BJ (cell line): ENCODE measurements at regions not wholly inside any gene's neighbourhood (a gene's known extent, or its start where the extent isn't known, plus 50 kb on each side); places are given as distances from the start of the nearest gene placed in this dataset.

Experiments
- CTCF ChIA-PET: fragments of 350-600 bp; formaldehyde crosslinking; extraction: SDS; loops from one replicate; lab custom pipeline; 2021; ENCODE audit warnings: antibody characterized with exemption, inconsistent platforms; lab: Yijun Ruan, JAX
- POLR2A ChIA-PET: fragments of 300-600 bp; sonication (Branson Sonifier 250); formaldehyde crosslinking; extraction: SDS; loops from one replicate; lab custom pipeline; 2021; ENCODE audit warnings: antibody characterized with exemption; lab: Charles Lee
- DNase-seq: peaks from one replicate; pipeline ENCODE4 v3.0.0-alpha.2; 2011; ENCODE audit warnings: low read depth
- H3K27me3 ChIP-seq: 2 replicates; pipeline ENCODE4 v1.6.0; 2011; ENCODE audit warnings: low read length; ENCODE audit not compliant: control insufficient read depth, insufficient read depth
- H3K36me3 ChIP-seq: 2 replicates; pipeline ENCODE4 v1.5.1; 2011; ENCODE audit warnings: low read length; ENCODE audit not compliant: control insufficient read depth, insufficient read depth
- H3K4me3 ChIP-seq: 2 replicates; pipeline ENCODE4 v1.5.1; 2011; ENCODE audit warnings: low read depth, mild to moderate bottlenecking, control low read depth, low read length
- TF ChIP-seq, protein P1 (sequence below): IDR thresholded peaks from 2 replicates; pipeline ENCODE4 v1.5.1; 2011; ENCODE audit warnings: low read depth, mild to moderate bottlenecking, control low read depth, inconsistent platforms, low read length, moderate library complexity; ENCODE audit not compliant: insufficient read depth

GRCh38 chr18:40048253-40048652 is 1906.8 kb upstream of the PIK3C3 start:
- TF ChIP-seq, protein P1, sequence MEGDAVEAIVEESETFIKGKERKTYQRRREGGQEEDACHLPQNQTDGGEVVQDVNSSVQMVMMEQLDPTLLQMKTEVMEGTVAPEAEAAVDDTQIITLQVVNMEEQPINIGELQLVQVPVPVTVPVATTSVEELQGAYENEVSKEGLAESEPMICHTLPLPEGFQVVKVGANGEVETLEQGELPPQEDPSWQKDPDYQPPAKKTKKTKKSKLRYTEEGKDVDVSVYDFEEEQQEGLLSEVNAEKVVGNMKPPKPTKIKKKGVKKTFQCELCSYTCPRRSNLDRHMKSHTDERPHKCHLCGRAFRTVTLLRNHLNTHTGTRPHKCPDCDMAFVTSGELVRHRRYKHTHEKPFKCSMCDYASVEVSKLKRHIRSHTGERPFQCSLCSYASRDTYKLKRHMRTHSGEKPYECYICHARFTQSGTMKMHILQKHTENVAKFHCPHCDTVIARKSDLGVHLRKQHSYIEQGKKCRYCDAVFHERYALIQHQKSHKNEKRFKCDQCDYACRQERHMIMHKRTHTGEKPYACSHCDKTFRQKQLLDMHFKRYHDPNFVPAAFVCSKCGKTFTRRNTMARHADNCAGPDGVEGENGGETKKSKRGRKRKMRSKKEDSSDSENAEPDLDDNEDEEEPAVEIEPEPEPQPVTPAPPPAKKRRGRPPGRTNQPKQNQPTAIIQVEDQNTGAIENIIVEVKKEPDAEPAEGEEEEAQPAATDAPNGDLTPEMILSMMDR: no peak
- ChIA-PET CTCF (no interaction called here), POLR2A (no interaction called here)
- Histone ChIP-seq H3K4me3 (no peak overlapping the region), H3K27me3 (no peaks in the 10 kb centered on the region), H3K36me3 (no peaks in the 10 kb centered on the region)
- DNase-seq: no peak

DNA sequence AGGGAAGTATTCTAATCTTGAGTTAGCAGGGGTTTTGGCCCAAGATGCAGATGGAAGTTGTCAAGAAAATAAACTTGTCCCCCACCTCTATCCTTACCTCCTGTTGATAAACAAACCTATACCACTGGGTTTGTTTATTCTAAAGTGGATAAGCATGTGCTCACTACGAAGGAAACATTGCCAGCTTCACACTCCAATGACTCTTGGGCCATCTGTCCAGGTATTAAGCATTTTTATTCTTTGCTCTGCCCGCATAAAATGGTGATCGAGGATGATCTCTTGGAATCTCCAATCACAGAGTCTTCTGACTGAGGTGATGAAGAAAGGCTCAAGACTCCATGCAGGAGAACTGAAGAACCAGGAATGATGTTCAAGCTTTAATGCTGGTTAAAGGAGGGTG is 1908.4 kb upstream of the PIK3C3 start:
- TF ChIP-seq, protein P1: no peak
- no peak for DNase-seq
- H3K36me3 ChIP-seq: no peaks in the 10 kb centered on the region

GRCh38 chr18:40041951-40042350 is 1913.1 kb upstream of the PIK3C3 start:
- Histone ChIP-seq H3K27me3 (no peaks in the 10 kb centered on the region), H3K36me3 (no peaks in the 10 kb centered on the region), H3K4me3 (no peak overlapping the region)
- no peak for DNase-seq
- ChIA-PET CTCF (no interaction called here), POLR2A (no interaction called here)
- TF ChIP-seq, protein P1: no peak

More for the DNA sequence above, 1908.4 kb upstream of the PIK3C3 start:
- POLR2A ChIA-PET: no interaction called here
- Histone ChIP-seq H3K27me3 (no peaks in the 10 kb centered on the region), H3K4me3 (no peak overlapping the region)
- CTCF ChIA-PET: no interaction called here

- Histone ChIP-seq H3K36me3 (no peaks in the 10 kb centered on the region), H3K27me3 (no peaks in the 10 kb centered on the region), H3K4me3 (no peak overlapping the region)
- POLR2A ChIA-PET: no interaction called here
- DNase-seq: no peak
- CTCF ChIA-PET: no interaction called here
- TF ChIP-seq, protein P1: no peak
Measured at GRCh38 chr18:40040574-40040973, 1914.5 kb upstream of the PIK3C3 start.

DNA sequence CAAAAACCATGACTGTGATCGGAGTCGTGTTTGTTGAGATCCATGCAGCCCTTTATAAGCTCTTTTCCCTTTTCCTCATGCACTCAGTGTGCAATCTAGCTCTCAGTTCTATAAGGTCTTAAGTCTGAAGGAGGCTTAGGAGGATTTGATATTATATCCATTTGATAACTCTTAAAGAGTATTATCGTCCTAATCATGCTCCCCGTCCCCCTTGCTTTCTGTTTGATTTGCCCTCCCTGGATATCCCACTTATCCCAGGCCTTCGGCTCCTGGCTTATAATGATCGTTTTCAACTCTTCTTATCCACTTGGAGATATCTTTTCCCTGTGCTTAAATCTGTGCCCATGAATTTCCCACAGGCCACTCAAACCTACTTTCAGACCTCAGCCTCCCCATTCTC is 1917.7 kb upstream of the PIK3C3 start:
- POLR2A ChIA-PET: no interaction called here

More for the DNA sequence above, 1917.7 kb upstream of the PIK3C3 start:
- Histone ChIP-seq H3K27me3 (no peaks in the 10 kb centered on the region), H3K4me3 (no peak overlapping the region), H3K36me3 (no peaks in the 10 kb centered on the region)
- no peak for DNase-seq
- CTCF ChIA-PET: no interaction called here
- TF ChIP-seq, protein P1: no peak
